DMS79 (cell line): ENCODE measurements at regions not wholly inside any gene's neighbourhood (a gene's known extent, or its start where the extent isn't known, plus 50 kb on each side); places are given as distances from the start of the nearest gene placed in this dataset.

ENCODE experiments used
- DNase-seq: peaks from one replicate; lab custom pipeline; 2025; lab: John Stamatoyannopoulos, UW

- no peak for DNase-seq
Measured at GRCh38 chr5:3954633-3955032, 359.0 kb downstream of the IRX1 start.

- no peak for DNase-seq
Measured at GRCh38 chr5:3957658-3958057, 362.0 kb downstream of the IRX1 start.

GRCh38 chr5:3958389-3958788 lies 362.8 kb downstream of the IRX1 start:
- DNase-seq = no peak

GRCh38 chr5:3962113-3962512 lies 366.5 kb downstream of the IRX1 start:
- DNase-seq = no peak

- DNase-seq = no peak
Measured at GRCh38 chr5:3963652-3964051, 368.0 kb downstream of the IRX1 start.

GRCh38 chr5:3980156-3980555 lies 384.5 kb downstream of the IRX1 start:
- no peak for DNase-seq

DNA sequence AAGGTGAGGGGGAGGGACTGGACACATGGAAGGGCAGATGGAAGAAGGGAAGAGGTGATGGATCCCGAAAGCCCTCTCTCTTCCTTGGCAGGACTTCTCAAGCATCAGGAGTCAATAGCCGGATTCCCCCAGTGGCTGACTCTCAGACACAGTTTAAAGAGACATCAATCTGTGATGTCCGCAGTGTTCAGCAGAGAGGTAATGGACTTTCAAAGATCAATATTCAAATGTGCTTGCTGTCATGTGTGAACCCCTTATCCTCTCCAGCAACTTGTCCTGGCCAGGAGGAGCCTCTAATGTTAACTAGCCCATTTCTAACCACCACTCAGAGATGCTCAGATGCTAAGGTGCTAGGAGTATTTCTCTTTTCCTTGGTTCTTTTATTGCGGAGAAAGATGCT lies 392.2 kb downstream of the IRX1 start:
- DNase-seq = no peak

GRCh38 chr5:3993856-3994473 lies 398.3 kb downstream of the IRX1 start:
- no peak for DNase-seq

GRCh38 chr5:3994628-3995027 lies 399.0 kb downstream of the IRX1 start:
- DNase-seq = no peak

DNA sequence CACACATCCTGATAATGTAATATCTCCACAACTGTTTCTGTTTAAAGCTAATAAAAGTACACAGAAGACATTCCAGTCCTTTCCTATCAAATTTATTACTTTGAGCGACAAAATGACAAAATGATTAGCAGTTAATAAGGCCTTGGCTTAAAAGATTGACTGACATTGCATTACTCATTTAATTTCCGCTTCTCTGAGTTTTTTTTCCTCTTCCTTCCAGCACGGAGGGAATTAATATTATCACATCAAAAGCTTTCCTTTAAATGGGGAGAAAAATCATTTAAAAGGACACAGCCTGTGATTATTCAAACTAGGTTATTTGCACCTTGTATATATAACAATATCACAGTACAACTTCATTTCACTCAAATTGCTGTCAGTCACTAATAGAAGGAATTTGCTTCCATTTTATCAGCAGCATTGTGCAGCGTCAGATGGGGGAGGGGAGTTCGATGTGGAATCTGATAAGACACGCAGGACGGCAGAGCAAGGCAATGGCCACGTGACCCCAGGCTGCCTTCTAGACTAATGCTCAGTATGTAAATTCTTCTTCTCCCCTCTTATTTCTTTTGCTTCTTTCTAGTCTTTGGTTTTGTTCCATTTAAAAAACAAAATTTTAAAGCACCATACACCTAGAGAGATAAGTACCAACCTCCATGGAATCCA lies 400.5 kb downstream of the IRX1 start:
- no peak for DNase-seq

DNA sequence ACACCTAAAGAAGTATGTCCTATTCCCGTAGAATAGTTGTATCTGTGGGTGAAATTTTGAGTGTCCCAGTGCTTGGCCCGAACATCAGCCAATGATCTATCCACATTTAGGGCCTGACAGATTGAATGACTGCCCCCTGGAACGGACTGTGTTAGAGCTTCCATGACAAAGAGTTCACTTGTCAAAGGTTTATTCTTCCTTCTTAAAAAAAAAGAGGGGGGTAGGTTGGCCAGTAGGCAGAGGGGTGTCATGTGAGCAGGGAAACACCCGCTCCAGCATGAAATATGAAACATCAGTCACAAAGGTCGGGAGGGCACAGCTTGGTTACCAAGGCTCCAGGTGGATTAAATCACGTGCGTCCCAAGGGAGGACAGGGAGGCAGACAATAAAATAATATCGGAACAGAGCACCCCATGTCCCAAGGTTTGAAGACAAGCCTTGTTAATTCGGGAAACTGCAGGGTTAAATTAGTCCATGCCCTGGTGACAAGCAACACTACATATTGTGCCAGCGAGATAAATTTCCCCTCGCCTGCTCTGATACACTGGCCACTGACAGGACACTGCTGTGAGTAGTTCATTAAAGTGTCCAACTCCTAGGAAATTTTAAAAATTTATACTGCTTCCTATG lies 401.2 kb downstream of the IRX1 start:
- no peak for DNase-seq

- DNase-seq = no peak
Measured at GRCh38 chr5:3997670-3998069, 402.0 kb downstream of the IRX1 start.

DNA sequence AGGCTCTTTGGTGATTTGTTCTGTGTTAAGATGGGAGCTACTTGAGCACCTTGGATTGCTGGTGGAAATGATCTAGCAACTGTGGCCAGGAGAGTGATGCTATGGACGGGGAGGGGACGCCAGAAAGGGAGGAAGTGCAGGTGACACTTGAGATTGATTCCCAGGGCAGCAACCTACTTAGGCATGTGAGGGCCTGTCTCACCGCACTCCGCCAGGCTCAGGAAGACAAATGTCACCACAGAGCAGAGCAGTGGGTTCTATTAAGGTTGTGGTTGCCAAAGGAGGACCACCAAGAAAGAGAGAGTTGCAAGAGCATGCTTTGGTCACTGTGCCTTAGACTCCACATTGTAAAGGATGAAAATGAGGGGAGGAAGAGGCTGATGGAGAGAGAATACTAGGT lies 404.3 kb downstream of the IRX1 start:
- no peak for DNase-seq

DNA sequence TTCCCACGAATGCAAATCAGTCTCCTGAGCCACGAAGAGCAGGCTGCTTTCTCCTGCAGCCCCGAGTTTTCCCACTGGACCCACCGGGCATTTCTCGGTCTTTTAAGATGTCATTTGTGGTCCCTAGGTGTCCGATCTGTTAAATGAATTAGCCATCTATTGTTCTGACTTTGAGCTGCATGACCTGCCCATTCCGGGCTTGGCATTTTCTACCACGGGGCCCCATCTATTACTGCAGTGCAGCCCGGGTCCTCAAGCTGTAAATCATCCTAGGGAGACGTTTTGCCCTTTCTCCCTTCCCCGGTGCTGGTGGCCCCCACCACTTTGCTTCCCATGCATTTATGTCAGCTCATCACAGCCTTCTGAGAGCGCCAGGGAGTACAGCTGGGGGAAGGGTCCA lies 405.4 kb downstream of the IRX1 start:
- no peak for DNase-seq

- no peak for DNase-seq
Measured at GRCh38 chr5:4001758-4002533, 406.3 kb downstream of the IRX1 start.

DNA sequence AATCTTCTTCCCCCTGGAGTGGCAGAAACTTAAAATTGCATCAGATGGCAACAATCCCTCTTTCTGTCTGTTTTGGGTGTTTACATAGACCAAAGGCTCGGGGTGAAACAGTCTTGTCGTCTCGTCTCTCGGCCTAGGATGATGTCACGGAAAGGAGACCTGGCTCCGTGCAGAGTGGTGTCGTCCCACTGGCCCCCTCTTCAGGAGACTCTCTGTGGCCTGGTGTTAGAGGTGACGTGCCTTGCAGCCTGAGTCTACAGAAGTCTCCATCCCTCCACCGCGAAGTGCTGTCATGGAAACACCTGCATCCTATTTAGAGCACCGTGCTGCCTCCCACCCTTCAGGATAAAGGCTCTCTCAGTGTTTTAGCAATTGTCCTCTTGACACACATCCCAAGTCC lies 409.7 kb downstream of the IRX1 start:
- DNase-seq = no peak

DNA sequence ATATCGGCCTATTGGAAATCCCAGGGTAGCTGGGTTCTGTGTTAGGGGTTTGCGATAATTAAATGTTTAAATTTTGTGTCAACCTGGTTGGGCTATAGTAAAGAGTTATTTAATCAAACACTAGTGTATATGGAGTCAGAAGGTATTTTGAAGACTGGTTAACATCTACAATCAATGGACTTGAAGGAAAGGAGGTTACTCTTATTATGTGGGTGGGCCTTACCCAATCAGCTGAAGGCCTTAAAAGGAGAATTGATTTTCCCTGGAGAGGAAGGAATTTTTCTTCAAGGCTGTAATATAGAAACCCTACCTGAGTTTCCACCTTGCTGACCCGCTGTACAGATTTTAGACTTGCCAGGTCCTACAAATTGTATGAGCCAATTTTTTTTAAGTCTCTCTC lies 411.4 kb downstream of the IRX1 start:
- no peak for DNase-seq

- no peak for DNase-seq
Measured at GRCh38 chr5:4011943-4012342, 416.3 kb downstream of the IRX1 start.

DNA sequence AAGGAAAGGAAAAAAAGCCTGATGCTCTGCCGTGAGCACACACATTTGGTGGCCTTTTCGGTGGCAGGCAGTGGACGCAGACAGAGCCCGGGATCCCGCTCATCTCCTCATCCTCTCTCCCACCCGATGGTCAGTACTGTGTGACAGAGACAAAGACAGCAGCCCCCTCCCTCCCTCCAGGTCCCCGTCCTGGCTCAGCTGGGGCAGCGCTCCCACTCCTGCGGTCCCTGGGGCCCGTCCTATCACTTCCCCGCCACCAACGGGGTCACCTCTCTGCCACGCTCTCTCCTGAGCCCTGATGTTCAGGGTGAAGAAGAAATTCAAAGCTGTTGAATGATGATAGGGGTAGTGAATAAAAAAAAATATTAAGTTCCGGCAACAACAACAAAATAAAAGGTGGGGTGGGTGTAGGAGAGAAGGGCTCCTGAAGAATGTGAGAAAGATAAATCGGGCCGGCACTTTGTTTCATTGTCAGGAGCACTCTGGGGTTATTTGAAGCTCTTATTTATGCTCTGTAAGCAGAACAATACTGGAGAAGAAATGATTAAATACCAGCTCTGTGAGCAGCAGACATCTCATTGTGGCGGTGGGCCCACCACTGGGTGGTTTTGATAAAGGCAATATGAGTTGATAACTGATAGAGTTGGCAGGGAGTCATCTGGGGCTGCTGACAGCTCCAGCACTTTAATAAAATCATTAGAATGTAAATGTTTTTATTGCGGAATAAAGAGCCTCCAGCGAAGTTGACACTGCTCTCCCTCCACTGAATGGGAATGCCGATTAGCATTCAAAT lies 417.7 kb downstream of the IRX1 start:
- no peak for DNase-seq

- no peak for DNase-seq
Measured at GRCh38 chr5:4015709-4016108, 420.1 kb downstream of the IRX1 start.

GRCh38 chr5:4017076-4017803 lies 421.6 kb downstream of the IRX1 start:
- DNase-seq = no peak
